AG09309 (cell line): ENCODE measurements at regions not wholly inside any gene's neighbourhood (a gene's known extent, or its start where the extent isn't known, plus 50 kb on each side); places are given as distances from the start of the nearest gene placed in this dataset.

Experiments used
- DNase-seq: peaks from one replicate; pipeline ENCODE4 v3.0.0-alpha.2; 2010; ENCODE audit warnings: low read depth
- H3K4me3 ChIP-seq: 2 replicates; pipeline ENCODE4 v1.5.1; 2011; ENCODE audit warnings: mild to moderate bottlenecking, low read depth, low read length, moderate library complexity; ENCODE audit not compliant: control insufficient read depth
- CTCF ChIP-seq: IDR thresholded peaks from 2 replicates; pipeline ENCODE4 v1.5.1; 2011; ENCODE audit warnings: mild to moderate bottlenecking, low read depth, low read length, inconsistent platforms; ENCODE audit not compliant: insufficient read depth, control insufficient read depth; ENCODE audit errors: missing control alignments

- no peak for TF ChIP-seq CTCF
- no peak overlapping the region for H3K4me3 ChIP-seq
- no peak for DNase-seq
These were observed 81.9 kb upstream of the GREM2 start for GRCh38 chr1:240693844-240694243.

- no peak for DNase-seq
- TF ChIP-seq CTCF, result no peak
- H3K4me3 ChIP-seq, result no peak overlapping the region
These were observed 81.1 kb upstream of the GREM2 start for GRCh38 chr1:240693036-240693435.

GRCh38 chr1:240691909-240692705 is 80.2 kb upstream of the GREM2 start:
- peak; percentile 47 for DNase-seq
- peak; percentile 99 for TF ChIP-seq CTCF
- H3K4me3 ChIP-seq, result no peak overlapping the region

- no peak overlapping the region for H3K4me3 ChIP-seq
- DNase-seq, result no peak
- TF ChIP-seq CTCF, result no peak
These were observed 79.5 kb upstream of the GREM2 start for GRCh38 chr1:240691501-240691900.

- no peak overlapping the region for H3K4me3 ChIP-seq
- no peak for TF ChIP-seq CTCF
- DNase-seq, result no peak
These were observed 75.9 kb upstream of the GREM2 start for GRCh38 chr1:240687820-240688219.

GRCh38 chr1:240683576-240683975 is 71.6 kb upstream of the GREM2 start:
- no peak for TF ChIP-seq CTCF
- H3K4me3 ChIP-seq, result no peak overlapping the region
- peak; percentile 87 for DNase-seq
